Transverse colon (tissue), 4 donors: ENCODE measurements at regions not wholly inside any gene's neighbourhood (a gene's known extent, or its start where the extent isn't known, plus 50 kb on each side); places are given as distances from the start of the nearest gene placed in this dataset.

ENCODE experiments used
- DNase-seq: peaks from one replicate; pipeline ENCODE4 v3.0.0-alpha.2; 2019
- H3K27ac ChIP-seq, 4 donors: fragments of 200-600 bp; sonication (generic); 2 replicates each; pipeline ENCODE4 v1.5.1; 2016 to 2018; ENCODE audit warnings: inconsistent platforms in 4 of 4
- H3K27me3 ChIP-seq: fragments of 200-600 bp; sonication (generic); 2 replicates; pipeline ENCODE4 v1.5.1; 2017; ENCODE audit warnings: inconsistent platforms
- H3K36me3 ChIP-seq, 4 donors: fragments of 200-600 bp; sonication (generic); 2 replicates each; pipeline ENCODE4 v1.5.1; 2017 to 2019; ENCODE audit warnings: inconsistent platforms in 4 of 4
- H3K4me1 ChIP-seq, 4 donors: fragments of 200-600 bp; sonication (generic); 2 replicates each; pipeline ENCODE4 v1.5.1; 2017 to 2020; ENCODE audit warnings: inconsistent platforms in 4 of 4
- H3K4me3 ChIP-seq, 4 donors: fragments of 200-600 bp; sonication (generic); 1 replicate in 1 of 4; 2 replicates in 3 of 4; pipeline versions ENCODE4 v1.5.1 to v1.6.1; 2017 to 2019; ENCODE audit warnings: inconsistent platforms in 4 of 4
- H3K9me3 ChIP-seq, 2 donors: fragments of 200-600 bp; sonication (generic); 2 replicates each; pipeline ENCODE4 v1.5.1; 2017 to 2019; ENCODE audit warnings: inconsistent platforms in 2 of 2
- CTCF ChIP-seq, 5 experiments: fragments of 200-600 bp in 3 of 5; fragments of 450-650 bp in 2 of 5; sonication (generic) in 3 of 5; IDR thresholded peaks; 1 replicate in 2 of 5; 2 replicates in 3 of 5; pipeline ENCODE4 v1.5.1; 2016 to 2017; ENCODE audit warnings: antibody characterized with exemption in 5 of 5, inconsistent platforms in 3 of 5, mild to moderate bottlenecking in 2 of 5, moderate library complexity in 1 of 5
- EP300 ChIP-seq: sonication (generic); formaldehyde crosslinking; IDR thresholded peaks from one replicate; pipeline ENCODE4 v1.6.1; 2017; ENCODE audit warnings: antibody characterized with exemption, low read depth
- POLR2A ChIP-seq: fragments of 450-650 bp; IDR thresholded peaks from one replicate; pipeline ENCODE4 v1.6.1; 2016; ENCODE audit warnings: antibody characterized with exemption, mild to moderate bottlenecking, moderate library complexity
- POLR2AphosphoS5 ChIP-seq, 3 donors: sonication (generic); formaldehyde crosslinking; IDR thresholded peaks; one replicate each; pipeline ENCODE4 v1.6.1; 2016; ENCODE audit warnings: antibody characterized with exemption in 3 of 3
- WGBS, 2 donors: methylation state at CpG; one replicate each; pipeline ENCODE4 v1.1.5; 2018; ENCODE audit warnings: low coverage in 1 of 2; 5-methylcytosine and 5-hydroxymethylcytosine counted together
- in situ Hi-C, 4 donors: fragments of 200-750 bp; cut with MboI; loops; one replicate each; pipeline versions ENCODE4 v1.15.0 to v1.15.1; 2017; ENCODE audit warnings: low sequenced_read_pairs in 3 of 4, low pct_ligation_motif_present in 1 of 4, low pct_unique_long_range_greater_than_20kb in 1 of 4
- intact Hi-C: fragments of 100-400 bp; cut with DNase I; formaldehyde crosslinking; loops from one replicate; pipeline ENCODE4 v1.15.1; 2023; ENCODE audit warnings: low total_unique reads

- in situ Hi-C loops (no loop called here), intact Hi-C loops (no loop called here)
- Histone ChIP-seq H3K4me1 (peaks cover 0 to 6% (median 0%) of the 10 kb centered on the region in 4 donors), H3K4me3 (no peak overlapping the region), H3K9me3 (no peaks in the 10 kb centered on the region), H3K27ac (no peak overlapping the region), H3K36me3 (no peaks in the 10 kb centered on the region), H3K27me3 (no peaks in the 10 kb centered on the region)
- TF ChIP-seq POLR2A (no peak), CTCF (IDR thresholded peaks at IDR 0.05) (no peak), POLR2AphosphoS5 (IDR thresholded peaks at IDR 0.05) (no peak), EP300 (no peak)
- 50 to 55% methylated on average over 2 of the region's 2 CpGs for WGBS, 2 donors
- no peak for DNase-seq
Measured at GRCh38 chr15:95558131-95558530, 772.4 kb upstream of the NR2F2 start.

- H3K36me3 ChIP-seq = no peaks in the 10 kb centered on the region
- peaks cover 0 to 6% (median 0%) of the 10 kb centered on the region in 4 donors for H3K4me1 ChIP-seq
- in situ Hi-C loops (no loop called here), intact Hi-C loops (no loop called here)
- DNase-seq = no peak
- TF ChIP-seq POLR2A = no peak
- no peak for TF ChIP-seq EP300
- TF ChIP-seq CTCF (IDR thresholded peaks at IDR 0.05) = no peak
- no peak for TF ChIP-seq POLR2AphosphoS5 (IDR thresholded peaks at IDR 0.05)
- H3K27me3 ChIP-seq = no peaks in the 10 kb centered on the region
- H3K4me3 ChIP-seq = no peak overlapping the region
- 71 to 87% methylated on average over 2 of the region's 2 CpGs for WGBS, 2 donors
- H3K27ac ChIP-seq = no peak overlapping the region
- no peaks in the 10 kb centered on the region for H3K9me3 ChIP-seq
Measured at GRCh38 chr15:95558916-95559315, 771.6 kb upstream of the NR2F2 start.

- Histone ChIP-seq H3K9me3 (no peaks in the 10 kb centered on the region), H3K4me3 (no peak overlapping the region), H3K27me3 (no peaks in the 10 kb centered on the region), H3K4me1 (peaks cover 0 to 6% (median 0%) of the 10 kb centered on the region in 4 donors), H3K27ac (no peak overlapping the region), H3K36me3 (no peaks in the 10 kb centered on the region)
- TF ChIP-seq POLR2A (no peak), CTCF (IDR thresholded peaks at IDR 0.05) (no peak), POLR2AphosphoS5 (IDR thresholded peaks at IDR 0.05) (no peak), EP300 (no peak)
- WGBS, 2 donors = 79 to 82% methylated on average over 7 of the region's 7 CpGs
- intact Hi-C loops (no loop called here), in situ Hi-C loops (no loop called here)
- no peak for DNase-seq
Measured at GRCh38 chr15:95559875-95560394, 770.6 kb upstream of the NR2F2 start.

GRCh38 chr15:95561463-95561862 is 769.0 kb upstream of the NR2F2 start:
- Histone ChIP-seq H3K27ac (no peak overlapping the region), H3K27me3 (no peaks in the 10 kb centered on the region), H3K9me3 (no peaks in the 10 kb centered on the region), H3K36me3 (no peaks in the 10 kb centered on the region), H3K4me3 (no peak overlapping the region), H3K4me1 (peaks cover 0 to 6% (median 0%) of the 10 kb centered on the region in 4 donors)
- TF ChIP-seq POLR2AphosphoS5 (IDR thresholded peaks at IDR 0.05) = no peak
- no peak for TF ChIP-seq POLR2A
- TF ChIP-seq CTCF (IDR thresholded peaks at IDR 0.05) = no peak
- TF ChIP-seq EP300 = no peak
- WGBS, 2 donors = 48 to 51% methylated on average over 2 of the region's 2 CpGs
- intact Hi-C loops (no loop called here), in situ Hi-C loops (no loop called here)
- no peak for DNase-seq
